Hematopoietic multipotent progenitor cell treated with erythropoietin and hydrocortisone succinate and interleukin-3 and kit ligand, for 15 days (in vitro differentiated cells): ENCODE measurements at regions not wholly inside any gene's neighbourhood (a gene's known extent, or its start where the extent isn't known, plus 50 kb on each side); places are given as distances from the start of the nearest gene placed in this dataset.
"Not testable (repeated sequence)": the region's sequence is repeated elsewhere in the genome, so short reads cannot be mapped to it uniquely, and the experiment has no call there.

ENCODE experiments used
- DNase-seq: peaks from one replicate; pipeline ENCODE4 v3.0.0-alpha.2; 2015; ENCODE audit warnings: low spot score

DNA sequence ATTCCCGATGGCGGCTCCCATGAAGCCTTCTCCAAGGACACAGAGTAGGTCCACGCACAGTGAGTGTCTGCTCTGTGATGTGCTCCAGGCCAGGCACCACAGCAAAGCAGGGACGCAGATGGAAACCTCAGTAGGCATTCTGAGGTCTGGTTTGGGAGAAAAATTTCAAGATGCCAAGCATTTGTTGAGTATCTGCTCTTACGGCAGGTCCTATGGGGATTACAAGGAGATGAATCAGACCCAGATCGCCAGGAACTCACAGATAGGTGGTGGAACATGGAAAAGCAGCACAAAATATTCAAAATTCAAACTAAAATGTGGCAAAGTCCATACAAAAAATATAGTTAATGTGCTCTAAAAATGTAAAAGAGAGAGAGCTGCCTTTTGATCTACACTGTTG, 684.9 kb upstream of the TMEM132C start:
- DNase-seq = no peak

DNA sequence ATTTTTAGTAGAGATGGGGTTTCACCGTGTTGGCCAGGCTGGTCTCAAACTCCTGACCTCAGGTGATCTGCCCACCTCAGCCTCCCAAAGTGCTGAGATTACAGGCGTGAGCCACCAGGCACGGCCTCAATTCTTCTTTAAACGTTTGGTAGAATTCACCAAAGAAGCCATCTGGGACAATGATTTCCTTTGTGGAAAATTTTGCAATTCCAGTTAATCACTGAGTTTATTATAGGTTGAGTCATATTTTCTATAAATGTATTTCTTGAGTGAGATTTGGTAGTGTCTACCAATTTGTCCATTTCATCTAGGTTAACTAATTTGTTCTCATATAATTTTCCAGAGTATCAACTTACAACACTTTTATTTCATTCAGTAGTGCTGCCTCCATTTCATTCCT, 683.9 kb upstream of the TMEM132C start:
- no peak for DNase-seq

DNA sequence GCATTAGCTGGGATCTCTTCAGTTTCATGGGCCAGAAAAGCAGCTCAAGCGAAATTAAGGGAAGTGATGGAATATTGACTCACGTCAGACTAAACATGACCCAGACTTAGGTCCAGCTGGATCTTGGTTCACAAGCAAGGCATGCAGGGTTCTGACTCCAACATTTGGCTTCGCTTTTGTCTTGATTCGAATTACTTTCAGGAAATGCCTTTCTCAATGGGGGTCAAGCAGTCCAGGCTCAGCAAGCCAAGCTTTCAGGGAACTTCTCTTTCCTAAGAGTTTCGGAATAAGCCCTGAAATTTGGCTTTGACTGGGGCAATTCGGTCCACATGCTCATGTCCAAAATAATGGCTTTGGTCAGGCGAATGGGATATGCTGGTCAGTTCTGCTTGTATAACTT, 678.7 kb upstream of the TMEM132C start:
- DNase-seq = no peak

DNA sequence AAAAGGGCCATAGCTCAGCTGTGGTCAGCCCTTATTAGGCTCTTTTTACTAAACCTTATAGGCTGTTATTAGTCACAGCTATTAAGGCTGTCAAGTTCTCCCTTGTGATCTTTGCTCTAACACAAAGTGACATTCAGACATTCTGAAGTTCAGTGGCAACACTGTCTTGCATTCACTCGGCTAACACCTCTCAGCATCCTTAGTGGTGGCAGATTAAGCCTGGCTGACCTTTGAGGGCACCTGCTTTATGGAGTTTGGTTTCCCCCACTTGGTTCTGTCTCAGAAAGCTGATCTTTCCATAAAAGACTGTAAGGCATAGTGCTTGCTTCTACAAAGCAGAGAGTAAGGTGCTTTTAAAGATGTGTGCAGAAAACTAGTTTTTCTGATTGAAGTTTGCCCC, 677.4 kb upstream of the TMEM132C start:
- no peak for DNase-seq

DNA sequence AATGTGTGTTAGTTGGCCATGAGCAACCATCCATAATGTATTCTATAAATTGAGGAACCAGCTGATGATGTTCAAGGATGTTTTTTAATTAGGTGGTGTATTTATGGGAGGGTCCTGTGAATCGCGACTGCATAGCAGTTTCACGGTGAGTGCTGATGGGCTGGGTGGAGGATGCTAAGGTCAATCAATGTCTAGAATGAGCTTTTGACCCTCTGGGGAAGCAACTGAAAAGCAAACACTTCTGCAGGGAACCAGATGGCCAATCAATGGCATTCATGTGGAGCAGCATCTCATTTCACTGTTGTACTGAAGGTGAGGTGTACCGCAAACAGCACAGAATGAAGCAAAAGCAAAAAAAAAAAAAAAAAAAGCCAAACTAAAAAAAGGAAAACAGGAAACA, 676.1 kb upstream of the TMEM132C start:
- DNase-seq = no peak

DNA sequence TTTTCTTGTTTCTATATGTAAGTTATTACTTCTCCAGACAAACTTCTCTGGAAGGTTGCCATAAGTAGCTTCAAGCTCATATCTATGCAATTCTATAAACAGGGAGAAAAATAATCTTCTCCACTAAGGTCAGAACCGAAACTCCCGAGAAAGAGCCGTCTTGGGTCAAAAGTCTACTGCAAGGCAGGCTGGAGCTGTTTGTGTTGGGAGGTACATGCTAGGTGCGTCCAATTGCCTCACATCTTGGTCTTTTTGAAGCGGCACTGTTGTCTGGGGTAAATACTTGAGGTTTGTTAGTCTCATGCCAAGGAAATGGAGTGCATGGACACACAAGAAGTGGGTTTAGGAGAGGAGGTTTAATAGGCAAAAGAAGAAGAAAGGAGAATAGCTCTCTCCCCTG, 674.7 kb upstream of the TMEM132C start:
- no peak for DNase-seq

DNA sequence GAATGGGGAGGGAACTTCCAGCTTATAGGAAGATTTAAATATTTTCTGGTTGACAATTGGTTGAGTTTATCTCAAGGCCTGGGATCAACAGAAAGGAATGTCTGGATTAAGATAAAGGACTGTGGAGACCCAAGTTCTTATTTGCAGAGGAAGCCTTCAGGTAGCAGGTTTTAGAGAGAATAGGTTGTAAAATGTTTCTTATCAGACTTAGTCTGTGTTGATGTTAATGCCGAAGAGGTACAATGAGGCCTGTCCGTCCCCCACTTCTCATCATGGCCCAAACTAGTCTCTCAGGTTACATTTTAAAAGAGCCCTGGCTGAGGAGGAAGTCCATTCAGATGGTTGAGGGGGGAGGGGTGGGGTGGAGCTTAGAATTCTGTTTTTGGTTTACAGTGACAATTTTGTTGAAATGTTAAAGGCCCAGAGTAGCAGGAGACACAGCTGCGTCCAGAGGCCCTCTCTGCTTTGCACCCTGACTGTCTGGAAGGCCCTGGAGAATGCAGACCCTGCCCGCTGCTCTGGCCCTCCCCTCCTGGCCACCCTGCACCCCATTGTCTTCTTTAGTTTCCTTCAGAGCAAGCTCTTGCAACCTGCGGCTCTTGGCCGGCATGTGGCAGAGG, 672.5 kb upstream of the TMEM132C start:
- DNase-seq = no peak

DNA sequence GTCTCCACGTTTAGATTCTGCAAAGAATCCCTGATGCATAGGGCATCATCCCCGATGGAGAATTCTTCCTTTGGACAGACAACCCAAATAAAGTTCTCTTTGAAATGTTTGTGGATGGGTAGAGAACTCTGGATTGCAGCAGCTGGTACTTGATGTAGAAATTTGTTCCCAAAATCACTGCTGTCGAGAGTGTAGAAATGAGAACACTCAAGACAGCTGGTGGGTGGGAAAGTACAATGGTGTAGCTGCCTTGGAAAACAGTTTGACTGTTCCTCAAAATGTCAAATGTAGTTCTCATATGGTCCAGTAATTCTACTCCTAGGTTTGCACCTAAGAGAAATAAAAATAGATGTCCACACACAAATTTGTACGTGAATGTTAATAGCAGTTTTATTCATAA, 671.5 kb upstream of the TMEM132C start:
- DNase-seq = no peak

DNA sequence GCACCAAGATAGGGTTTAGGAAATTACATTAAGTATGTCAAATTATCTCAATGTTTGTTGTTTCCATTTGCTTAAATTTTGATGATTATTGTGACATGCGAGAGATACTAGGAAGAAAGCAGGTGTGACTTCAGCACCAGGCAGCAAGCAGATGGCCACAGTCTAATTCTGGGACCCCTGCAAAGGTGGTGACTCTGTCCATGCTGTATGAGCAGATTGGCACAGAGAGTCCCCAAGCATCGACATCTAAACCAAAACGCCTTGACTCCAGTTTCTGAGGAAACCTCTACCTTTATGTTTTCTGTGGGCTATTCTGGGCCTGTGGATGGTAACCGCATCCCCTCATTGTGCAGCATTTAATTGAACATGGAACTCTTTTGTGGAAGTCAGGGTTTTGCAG, 670.1 kb upstream of the TMEM132C start:
- DNase-seq = no peak

DNA sequence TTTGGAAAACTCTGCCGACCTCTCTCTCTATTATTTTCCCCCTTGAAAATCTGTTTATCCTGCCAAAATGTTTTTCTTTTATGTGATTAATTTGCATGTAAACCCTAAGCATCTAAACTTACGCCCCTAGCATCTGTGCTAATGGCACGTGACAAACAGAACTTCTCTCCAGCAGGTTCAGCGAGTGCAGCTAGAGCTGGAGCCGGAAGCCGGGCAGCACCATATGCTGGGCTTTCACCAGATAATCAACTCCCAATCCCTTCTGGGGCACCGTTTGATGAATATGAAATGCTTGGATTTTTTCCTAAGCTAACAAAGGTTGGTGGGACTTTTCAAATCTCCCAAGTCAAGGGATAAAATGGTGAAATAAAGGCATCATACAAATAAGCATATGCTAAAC, 667.5 kb upstream of the TMEM132C start:
- DNase-seq = no peak

DNA sequence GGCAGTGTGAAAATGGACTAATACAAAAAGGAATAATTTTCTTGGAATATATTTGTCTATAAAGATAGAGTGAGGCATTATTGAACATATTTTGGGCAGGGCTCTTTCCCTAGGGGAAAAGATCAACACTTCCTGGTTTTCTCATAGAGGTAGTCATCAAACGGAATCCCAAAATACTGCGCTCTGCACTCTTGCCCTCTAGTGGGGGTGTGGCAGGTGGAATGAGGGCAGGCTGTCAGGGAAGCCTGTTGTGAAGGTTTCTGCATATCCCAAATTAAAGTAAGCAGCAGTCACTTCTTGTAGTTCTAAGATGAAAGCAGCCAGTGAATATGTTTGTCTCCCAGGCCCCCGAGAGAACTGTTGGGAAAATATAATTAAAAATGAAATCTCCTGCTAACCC, 666.8 kb upstream of the TMEM132C start:
- no peak for DNase-seq

DNA sequence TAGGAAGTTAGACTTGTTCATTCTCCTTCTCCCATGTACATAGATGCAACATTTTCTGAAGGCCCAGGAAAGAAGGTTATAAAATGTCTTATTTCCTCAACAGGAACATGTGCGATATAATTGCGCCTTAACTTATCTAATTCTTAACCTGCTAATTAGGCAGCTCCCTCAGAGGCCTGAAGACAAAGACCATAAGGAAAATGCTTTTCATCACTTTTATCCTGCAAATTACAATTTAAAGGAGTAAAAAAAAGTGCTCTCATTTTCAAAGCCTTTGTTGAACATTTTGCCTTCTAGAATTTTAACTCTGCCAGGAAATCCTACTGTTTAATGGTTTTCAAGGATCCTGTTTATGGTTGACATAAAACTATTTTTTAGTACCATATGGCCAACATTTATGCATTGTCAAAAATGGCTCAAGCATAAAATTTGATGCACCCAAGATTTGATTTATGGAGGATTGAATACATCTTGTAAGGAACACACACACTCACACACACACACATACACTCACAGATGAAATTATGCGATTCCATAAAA, 660.4 kb upstream of the TMEM132C start:
- DNase-seq = no peak

DNA sequence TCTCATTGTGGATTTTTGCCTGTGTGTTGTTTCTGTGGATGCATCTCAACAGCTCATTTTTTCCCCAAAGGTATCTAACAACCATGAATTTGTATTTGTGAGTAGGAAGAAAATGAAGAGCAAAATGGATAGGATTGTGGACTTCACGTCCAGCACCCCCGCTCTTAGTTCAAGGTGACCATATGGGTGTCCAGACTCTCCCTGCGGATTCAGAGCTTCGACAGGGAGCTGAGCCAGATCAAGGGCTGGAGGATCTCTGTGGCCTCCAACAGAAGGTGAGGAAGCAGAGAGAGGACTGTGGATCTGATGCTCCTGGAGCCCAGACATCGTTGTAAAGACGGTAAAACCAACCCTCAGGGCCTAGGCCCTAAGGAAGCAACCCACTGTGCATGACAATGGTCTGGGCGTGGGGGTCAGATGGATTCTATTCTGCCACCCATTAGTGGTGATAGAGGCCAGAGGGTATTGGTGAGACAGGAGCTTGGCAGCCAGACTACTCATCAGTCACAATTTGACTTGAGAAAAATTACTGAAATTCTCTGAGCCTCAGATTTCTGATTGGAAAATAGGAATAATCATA, 659.7 kb upstream of the TMEM132C start:
- no peak for DNase-seq

DNA sequence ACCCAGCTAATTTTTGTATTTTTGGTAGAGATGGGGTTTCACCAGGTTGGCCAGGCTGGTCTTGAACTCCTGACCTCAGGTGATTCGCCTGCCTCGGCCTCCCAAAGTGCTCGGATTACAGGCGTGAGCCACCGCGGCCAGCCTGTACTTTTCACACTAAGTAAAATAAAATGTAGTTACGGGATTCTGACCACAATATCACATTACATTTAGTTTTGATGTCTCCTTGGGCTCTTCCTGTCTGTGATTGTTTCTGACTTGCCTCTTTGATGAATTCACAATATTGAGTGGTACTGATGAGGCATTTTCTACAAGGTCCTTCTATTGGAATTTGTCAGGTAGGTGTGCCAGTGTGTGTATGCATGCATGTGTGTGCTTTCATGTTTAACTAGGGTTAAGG, 658.6 kb upstream of the TMEM132C start:
- DNase-seq = not testable (repeated sequence)

DNA sequence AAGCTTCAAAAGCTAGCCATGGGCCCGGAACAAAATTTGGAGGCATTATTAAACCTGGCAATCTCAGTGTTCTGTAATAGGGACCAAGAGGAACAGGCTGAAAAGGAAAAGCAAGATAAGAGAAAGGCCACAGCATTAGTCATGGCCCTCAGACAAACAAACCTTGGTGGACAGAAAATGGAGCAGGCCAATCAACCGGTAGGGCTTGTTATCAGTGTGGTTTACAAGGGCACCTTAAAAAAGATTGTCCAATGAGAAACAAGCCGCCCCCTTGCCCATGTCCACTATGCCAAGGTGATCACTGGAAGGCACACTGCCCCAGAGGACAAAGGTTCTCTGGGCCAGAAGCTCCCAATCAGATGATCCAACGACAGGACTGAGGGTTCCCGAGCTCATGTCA, 653.9 kb upstream of the TMEM132C start:
- DNase-seq = no peak

DNA sequence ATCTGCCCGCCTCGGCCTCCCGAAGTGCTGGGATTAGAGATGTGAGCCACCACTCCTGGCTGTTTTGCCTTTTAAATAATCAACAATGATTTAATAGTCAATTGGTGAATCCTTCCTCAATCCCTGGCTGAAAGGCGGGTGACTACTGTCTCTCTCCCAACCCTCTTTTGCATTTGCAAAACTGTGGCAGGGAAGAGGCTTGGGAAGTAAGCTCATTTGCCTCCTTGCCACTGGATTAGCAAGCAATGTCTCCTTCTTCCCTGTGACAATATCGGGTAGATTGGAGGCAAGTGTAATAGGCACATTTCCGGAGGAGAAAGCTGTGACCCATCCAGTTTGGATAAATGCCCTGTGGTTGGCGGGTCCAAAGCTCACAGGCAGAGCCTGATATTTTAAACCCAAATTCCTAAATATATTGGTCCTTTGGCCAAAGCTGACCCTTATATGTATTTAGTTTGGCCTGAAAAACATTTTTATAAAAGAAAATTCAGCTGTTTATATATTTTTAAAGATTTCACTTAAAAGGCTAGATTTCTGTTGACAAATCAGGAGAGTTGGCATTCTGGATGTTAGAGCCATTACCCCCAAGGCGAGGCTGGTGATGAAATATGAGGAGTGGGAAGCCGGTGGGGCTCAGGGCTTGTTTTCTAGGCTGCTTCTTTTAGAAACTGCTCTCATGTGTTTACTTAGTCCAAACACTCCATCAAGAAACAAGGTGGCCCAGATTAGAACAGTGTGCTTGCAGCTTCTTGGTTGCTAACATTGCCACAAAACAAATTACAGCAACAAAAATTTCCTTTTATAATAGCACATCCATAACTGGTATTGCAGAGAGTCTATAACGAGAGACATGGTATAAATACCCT, 646.9 kb upstream of the TMEM132C start:
- no peak for DNase-seq

DNA sequence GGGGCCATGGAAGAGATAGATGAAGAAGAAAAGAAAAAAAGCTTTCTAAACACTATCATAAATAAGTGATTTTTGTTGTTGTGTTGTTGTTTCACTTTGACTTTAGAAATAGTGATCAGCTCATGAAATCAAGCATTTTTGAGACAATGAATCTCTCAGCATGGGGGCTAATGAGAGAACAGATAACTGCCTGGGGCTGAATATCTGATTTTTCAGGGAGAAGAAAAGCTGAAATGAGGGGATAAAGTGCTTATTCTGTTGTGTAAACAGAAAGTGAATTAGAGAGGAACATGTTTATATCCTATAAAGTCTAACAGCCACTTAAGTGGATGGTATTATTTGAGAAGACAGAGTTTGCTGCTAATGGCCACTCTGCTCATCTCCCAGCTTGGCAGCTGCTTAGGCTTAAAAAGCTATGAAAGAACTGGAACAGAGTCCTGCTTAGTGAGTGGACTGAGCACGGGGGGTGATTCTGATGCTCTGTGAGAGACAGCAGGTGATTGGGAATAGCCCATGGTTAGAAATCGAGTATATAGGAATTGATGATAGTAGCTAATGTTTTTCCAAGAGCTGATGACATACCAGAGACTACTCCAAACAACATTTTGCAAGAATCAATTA, 646.1 kb upstream of the TMEM132C start:
- no peak for DNase-seq

DNA sequence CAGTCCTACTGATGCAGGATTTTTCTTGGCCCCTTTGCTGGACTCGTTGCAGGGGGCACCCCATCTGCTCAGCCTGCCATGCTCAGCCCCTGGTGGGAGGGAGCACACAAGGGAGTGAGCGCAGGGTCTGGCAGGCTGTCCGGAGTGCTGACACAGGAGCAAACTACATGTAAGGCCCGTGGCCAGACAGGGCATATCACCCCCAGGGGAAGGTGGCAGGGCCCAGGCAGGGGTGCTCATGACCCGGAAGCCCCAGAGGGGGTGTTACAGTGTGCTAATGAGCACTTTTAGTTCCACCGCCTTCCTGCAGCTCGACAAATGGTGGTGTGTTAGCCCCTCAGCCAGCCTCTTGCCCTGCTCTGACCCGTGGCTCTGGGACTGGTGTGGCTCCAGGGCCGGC, 645.6 kb upstream of the TMEM132C start:
- no peak for DNase-seq

DNA sequence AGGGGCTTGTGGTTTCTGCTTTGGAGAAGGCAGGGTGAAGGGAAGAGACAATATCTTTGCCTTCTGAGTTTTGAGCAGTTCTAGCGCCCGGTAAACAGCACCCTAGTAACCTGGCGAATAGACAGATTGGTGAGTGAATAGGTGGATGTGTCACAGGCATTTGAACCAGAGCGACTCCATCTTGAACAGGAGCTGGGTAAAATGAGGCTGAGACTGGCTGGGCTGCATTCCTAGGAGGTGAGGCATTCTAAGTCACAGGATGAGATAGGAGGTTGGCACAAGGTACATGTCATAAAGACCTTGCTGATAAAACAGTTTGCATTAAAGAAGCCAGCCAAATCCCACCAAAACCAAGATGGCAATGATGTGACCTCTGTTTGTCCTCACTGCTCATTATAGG, 643.6 kb upstream of the TMEM132C start:
- DNase-seq = no peak

DNA sequence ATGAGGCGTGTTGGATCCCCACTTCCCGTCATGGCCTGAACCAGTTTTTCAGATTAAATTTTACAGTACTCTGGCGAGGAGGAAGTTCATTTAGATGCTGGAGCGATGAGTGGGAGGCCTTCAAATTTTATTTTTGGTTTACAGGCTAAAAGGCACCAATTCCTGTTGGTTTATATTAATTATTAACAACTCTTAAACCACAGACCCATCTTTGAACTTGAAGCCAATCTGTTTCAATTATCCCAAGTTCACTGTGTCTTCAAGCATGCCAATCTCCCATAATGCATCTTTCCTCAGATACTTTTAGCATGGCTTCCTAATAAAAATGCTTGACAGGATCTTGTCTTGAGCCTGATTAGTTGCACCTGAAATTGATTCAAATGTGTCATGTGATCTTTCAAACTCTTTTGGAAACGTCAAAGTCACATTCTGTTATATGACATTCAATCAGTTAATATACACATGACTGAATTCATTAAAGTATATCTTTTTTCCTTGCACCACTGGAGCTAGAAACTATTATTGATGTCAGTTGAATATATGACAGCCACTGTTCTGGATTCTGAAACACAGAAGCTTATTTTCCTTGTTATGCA, 641.7 kb upstream of the TMEM132C start:
- DNase-seq = no peak

DNA sequence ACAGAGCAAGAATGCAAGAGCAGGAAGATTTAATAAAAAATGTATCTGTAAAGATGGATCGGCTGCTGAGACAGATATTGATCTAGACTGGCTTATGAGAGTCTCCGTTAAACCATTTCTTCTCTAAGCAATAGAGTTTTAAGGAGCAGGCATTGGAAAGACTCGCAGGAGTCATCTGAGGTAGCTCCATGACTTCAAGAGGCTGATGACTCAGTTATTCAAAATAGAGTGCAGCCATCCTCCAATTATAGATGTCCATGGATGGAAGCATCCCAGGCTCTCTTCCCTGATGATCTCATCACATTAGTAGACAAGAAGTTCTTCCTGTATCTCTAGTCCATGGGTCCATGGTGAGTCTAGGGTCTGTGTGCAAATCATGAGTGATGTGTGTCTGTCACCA, 638.3 kb upstream of the TMEM132C start:
- no peak for DNase-seq

DNA sequence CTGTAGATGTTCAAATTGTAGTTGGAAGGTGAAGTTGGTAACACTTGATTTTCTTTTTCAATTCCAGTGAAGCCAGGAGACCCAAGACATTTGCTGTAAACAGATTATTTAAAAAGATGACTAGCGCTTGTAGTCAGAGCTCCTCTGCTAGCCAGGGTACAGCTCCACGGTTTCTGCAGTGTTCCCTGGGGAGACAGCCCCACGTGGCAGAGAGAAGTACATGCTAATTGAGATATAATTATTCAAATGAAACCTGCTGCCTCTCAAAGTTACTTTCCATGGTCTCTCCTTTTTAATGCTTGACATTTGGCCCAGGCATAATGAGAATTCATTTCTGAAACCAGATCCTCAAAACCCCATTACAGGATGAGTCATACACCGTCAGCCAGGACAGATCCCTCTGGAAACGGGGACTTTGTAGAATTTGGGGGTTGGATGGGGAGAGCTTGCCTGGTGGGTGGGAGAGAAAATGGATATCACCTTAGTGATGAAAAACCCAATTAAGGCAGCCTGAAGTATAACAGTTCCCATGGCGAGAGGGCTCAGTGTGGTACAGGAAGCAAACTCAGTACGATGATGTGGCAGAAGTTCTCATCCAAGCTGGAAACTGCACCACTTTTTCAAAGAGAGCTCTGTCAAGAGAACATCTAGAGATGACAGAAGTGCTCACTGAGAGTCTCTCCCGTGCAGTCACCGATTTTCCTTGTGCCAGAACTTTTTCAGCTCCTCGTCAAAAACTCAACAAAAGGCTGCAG, 637.7 kb upstream of the TMEM132C start:
- DNase-seq = no peak
